HCT116 (cell line): ENCODE measurements at regions not wholly inside any gene's neighbourhood (a gene's known extent, or its start where the extent isn't known, plus 50 kb on each side); places are given as distances from the start of the nearest gene placed in this dataset.

Experiments
- ATAC-seq: fragments of 200-7000 bp; cut with Tn5 transposase; 2 replicates; pipeline ENCODE4 v1.9.1; 2020; ENCODE audit warnings: mild to moderate bottlenecking, moderate library complexity
- BruUV-seq: library from RNA; stranded (reverse); fragments of 400-500 nt; replicated peaks from 2 replicates; lab custom pipeline; 2021; lab: Mats Ljungman, UMichigan
- CTCF ChIA-PET: fragments of 300-600 bp; sonication (Branson Sonifier 250); formaldehyde crosslinking; loops from one replicate; lab custom pipeline; 2021; ENCODE audit warnings: antibody characterized with exemption; lab: Charles Lee
- POLR2A ChIA-PET: fragments of 300-600, 350-600 bp; sonication (Branson Sonifier 250); formaldehyde crosslinking; loops from one replicate; lab custom pipeline; 2021; ENCODE audit warnings: antibody characterized with exemption; lab: Charles Lee
- RAD21 ChIA-PET, 2 experiments: fragments of 300-600 bp; sonication (Branson Sonifier 250); formaldehyde crosslinking; loops; one replicate each; lab custom pipeline; 2023; ENCODE audit warnings: low total read pairs in 2 of 2; ENCODE audit not compliant: uncharacterized antibody in 2 of 2, unreplicated experiment in 2 of 2, low non-redundant PET in 1 of 2; lab: Charles Lee
- DNase-seq: peaks from one replicate; pipeline ENCODE4 v3.0.0-alpha.2; 2010; ENCODE audit warnings: low read depth, low spot score
- H2AFZ ChIP-seq: fragments of 200-600 bp; shearing (Covaris generic), sonication (generic); 2 replicates; pipeline ENCODE4 v1.6.1; 2017; ENCODE audit warnings: low read depth, mixed run types, mixed read lengths, antibody characterized with exemption, low read length; ENCODE audit not compliant: poor library complexity, severe bottlenecking
- H3K27ac ChIP-seq: 2 replicates; pipeline ENCODE4 v1.5.1; 2012; ENCODE audit warnings: low read depth, low read length
- H3K27me3 ChIP-seq: fragments of 200-600 bp; sonication (generic); 2 replicates; pipeline ENCODE4 v1.6.1; 2016; ENCODE audit warnings: mixed run types, low read length, mixed read lengths; ENCODE audit not compliant: insufficient read depth
- H3K36me3 ChIP-seq, 2 experiments: fragments of 200-500 bp in 1 of 2; fragments of 200-600 bp in 1 of 2; sonication (Bioruptor generic) in 1 of 2; sonication (generic) in 1 of 2; 2 replicates each; pipeline versions ENCODE4 v1.5.1 to v1.6.1; 2014 to 2016; ENCODE audit warnings: low read length in 2 of 2, inconsistent platforms in 1 of 2, mixed read lengths in 1 of 2, mixed run types in 1 of 2; ENCODE audit not compliant: insufficient read depth in 2 of 2, control insufficient read depth in 1 of 2
- H3K4me1 ChIP-seq, 2 experiments: fragments of 200-600 bp in 1 of 2; sonication (generic) in 1 of 2; 2 replicates each; pipeline versions ENCODE4 v1.5.1 to v1.6.1; 2012 to 2017; ENCODE audit warnings: low read length in 2 of 2, inconsistent platforms in 1 of 2, mild to moderate bottlenecking in 1 of 2, mixed read lengths in 1 of 2, mixed run types in 1 of 2, moderate library complexity in 1 of 2; ENCODE audit not compliant: insufficient read depth in 2 of 2, control insufficient read depth in 1 of 2
- H3K4me2 ChIP-seq: fragments of 200-600 bp; sonication (generic); 2 replicates; pipeline ENCODE4 v1.6.1; 2017; ENCODE audit warnings: mixed run types, low read length, mixed read lengths
- H3K4me3 ChIP-seq, 2 experiments: fragments of 200-600 bp in 1 of 2; sonication (generic) in 1 of 2; replicated peaks in 1 of 2; 2 replicates each; pipeline ENCODE4 v1.5.1; 2011 to 2016; ENCODE audit warnings: low read length in 2 of 2, control low read depth in 1 of 2, low read depth in 1 of 2, mild to moderate bottlenecking in 1 of 2, mixed read lengths in 1 of 2, mixed run types in 1 of 2
- H3K79me2 ChIP-seq: fragments of 200-600 bp; sonication (generic); 2 replicates; pipeline ENCODE4 v1.6.1; 2017; ENCODE audit warnings: mild to moderate bottlenecking, mixed run types, low read length, moderate library complexity, mixed read lengths; ENCODE audit not compliant: insufficient read depth
- H3K9ac ChIP-seq: fragments of 200-600 bp; sonication (generic); 2 replicates; pipeline ENCODE4 v1.6.1; 2016; ENCODE audit warnings: low read length, mixed read lengths
- H3K9me2 ChIP-seq: fragments of 200-600 bp; sonication (generic), shearing (Covaris generic); 2 replicates; pipeline ENCODE4 v1.6.1; 2017; ENCODE audit warnings: mixed run types, mild to moderate bottlenecking, moderate library complexity; ENCODE audit not compliant: insufficient read depth
- H3K9me3 ChIP-seq, 2 experiments: fragments of 200-500 bp in 1 of 2; fragments of 200-600 bp in 1 of 2; sonication (Bioruptor generic) in 1 of 2; sonication (generic) in 1 of 2; 2 replicates each; pipeline ENCODE4 v1.6.1; 2014 to 2017; ENCODE audit warnings: low read length in 2 of 2, mixed read lengths in 2 of 2, inconsistent platforms in 1 of 2, low read depth in 1 of 2, mild to moderate bottlenecking in 1 of 2, mixed run types in 1 of 2, moderate library complexity in 1 of 2; ENCODE audit not compliant: control insufficient read depth in 1 of 2, insufficient read depth in 1 of 2
- H4K20me1 ChIP-seq: fragments of 200-600 bp; sonication (generic), shearing (Covaris generic); 2 replicates; pipeline ENCODE4 v1.6.1; 2017; ENCODE audit warnings: mixed run types, mild to moderate bottlenecking, moderate library complexity; ENCODE audit not compliant: insufficient read depth
- CBX3 ChIP-seq: IDR thresholded peaks from 2 replicates; pipeline ENCODE4 v1.6.1; 2012; ENCODE audit warnings: low read depth
- FOSL1 ChIP-seq: IDR thresholded peaks from 2 replicates; pipeline ENCODE4 v1.6.1; 2012; ENCODE audit warnings: low read depth
- POLR2A ChIP-seq: IDR thresholded peaks from 2 replicates; pipeline ENCODE4 v1.7.0; 2011; ENCODE audit warnings: borderline replicate concordance; ENCODE audit not compliant: insufficient read depth, insufficient read length; ENCODE audit errors: extremely low read depth
- SP1 ChIP-seq: IDR thresholded peaks from 2 replicates; pipeline ENCODE4 v1.6.1; 2012; ENCODE audit warnings: low read depth
- ZNF274 ChIP-seq: fragments of 200-500 bp; sonication (Bioruptor generic); IDR thresholded peaks from 2 replicates; pipeline ENCODE4 v1.6.1; 2014; ENCODE audit warnings: mild to moderate bottlenecking, low read depth, low read length, inconsistent platforms
- intact Hi-C: fragments of 100-400 bp; cut with micrococcal nuclease; formaldehyde crosslinking; loops from 2 replicates; pipeline ENCODE4 v1.10.0; 2022
- TF ChIP-seq, protein P1 (sequence below): IDR thresholded peaks from 2 replicates; pipeline ENCODE4 v1.6.1; 2012; ENCODE audit warnings: low read depth

DNA sequence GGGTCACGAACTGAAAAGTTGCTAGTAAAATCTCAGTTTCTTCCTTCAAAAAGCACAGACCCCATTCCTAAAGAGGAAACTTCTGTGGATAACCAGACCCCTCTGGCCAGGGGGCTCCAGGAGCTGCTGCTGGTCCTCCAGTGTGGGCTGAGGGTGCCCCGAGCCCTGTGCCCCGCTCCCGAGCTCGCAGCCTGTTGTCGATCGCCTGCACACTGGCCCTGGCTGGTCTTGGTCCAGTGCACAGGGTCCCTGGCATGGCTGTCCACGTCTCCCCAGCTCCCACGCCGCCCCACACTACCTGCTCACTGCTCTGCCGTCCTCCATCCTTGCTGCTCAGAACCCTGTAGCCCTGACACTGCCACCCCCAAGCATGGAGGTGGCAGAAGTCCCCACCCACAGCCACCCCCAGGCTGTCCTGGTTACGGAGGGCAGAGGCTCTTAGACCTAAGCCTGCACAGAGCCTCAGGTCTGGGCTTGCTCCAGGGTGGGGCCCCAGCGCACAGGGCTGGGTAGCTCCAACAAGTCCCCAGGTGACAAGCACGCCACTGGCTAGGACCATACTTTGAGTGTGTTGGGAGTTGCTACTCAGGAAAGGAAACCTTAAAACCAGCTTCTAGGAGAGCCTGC is 87.0 kb downstream of the PLXNA1 start:
- ChIA-PET RAD21 (no interaction called here), CTCF (no interaction called here), POLR2A (no interaction called here)
- no peak for DNase-seq
- BruUV-seq = no TSS peak
- no peak overlapping the region for H3K9ac ChIP-seq
- H3K36me3 ChIP-seq = no peaks in the 10 kb centered on the region
- H4K20me1 ChIP-seq = no peaks in the 10 kb centered on the region
- H2AFZ ChIP-seq = no peak overlapping the region
- H3K27me3 ChIP-seq = no peaks in the 10 kb centered on the region
- no peak overlapping the region for H3K4me3 ChIP-seq
- TF ChIP-seq FOSL1 = no peak
- TF ChIP-seq ZNF274 = no peak
- TF ChIP-seq SP1 = no peak
- TF ChIP-seq POLR2A = no peak
- TF ChIP-seq, protein P1, sequence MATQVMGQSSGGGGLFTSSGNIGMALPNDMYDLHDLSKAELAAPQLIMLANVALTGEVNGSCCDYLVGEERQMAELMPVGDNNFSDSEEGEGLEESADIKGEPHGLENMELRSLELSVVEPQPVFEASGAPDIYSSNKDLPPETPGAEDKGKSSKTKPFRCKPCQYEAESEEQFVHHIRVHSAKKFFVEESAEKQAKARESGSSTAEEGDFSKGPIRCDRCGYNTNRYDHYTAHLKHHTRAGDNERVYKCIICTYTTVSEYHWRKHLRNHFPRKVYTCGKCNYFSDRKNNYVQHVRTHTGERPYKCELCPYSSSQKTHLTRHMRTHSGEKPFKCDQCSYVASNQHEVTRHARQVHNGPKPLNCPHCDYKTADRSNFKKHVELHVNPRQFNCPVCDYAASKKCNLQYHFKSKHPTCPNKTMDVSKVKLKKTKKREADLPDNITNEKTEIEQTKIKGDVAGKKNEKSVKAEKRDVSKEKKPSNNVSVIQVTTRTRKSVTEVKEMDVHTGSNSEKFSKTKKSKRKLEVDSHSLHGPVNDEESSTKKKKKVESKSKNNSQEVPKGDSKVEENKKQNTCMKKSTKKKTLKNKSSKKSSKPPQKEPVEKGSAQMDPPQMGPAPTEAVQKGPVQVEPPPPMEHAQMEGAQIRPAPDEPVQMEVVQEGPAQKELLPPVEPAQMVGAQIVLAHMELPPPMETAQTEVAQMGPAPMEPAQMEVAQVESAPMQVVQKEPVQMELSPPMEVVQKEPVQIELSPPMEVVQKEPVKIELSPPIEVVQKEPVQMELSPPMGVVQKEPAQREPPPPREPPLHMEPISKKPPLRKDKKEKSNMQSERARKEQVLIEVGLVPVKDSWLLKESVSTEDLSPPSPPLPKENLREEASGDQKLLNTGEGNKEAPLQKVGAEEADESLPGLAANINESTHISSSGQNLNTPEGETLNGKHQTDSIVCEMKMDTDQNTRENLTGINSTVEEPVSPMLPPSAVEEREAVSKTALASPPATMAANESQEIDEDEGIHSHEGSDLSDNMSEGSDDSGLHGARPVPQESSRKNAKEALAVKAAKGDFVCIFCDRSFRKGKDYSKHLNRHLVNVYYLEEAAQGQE = no peak
- H3K27ac ChIP-seq = no peak overlapping the region
- H3K79me2 ChIP-seq = no peaks in the 10 kb centered on the region
- no peaks in the 10 kb centered on the region for H3K9me2 ChIP-seq
- no peaks in the 10 kb centered on the region for H3K9me3 ChIP-seq
- peaks cover 2 to 13% of the 10 kb centered on the region in 2 experiments for H3K4me1 ChIP-seq
- no peak for ATAC-seq
- intact Hi-C loops = no loop called here
- no peak overlapping the region for H3K4me2 ChIP-seq

DNA sequence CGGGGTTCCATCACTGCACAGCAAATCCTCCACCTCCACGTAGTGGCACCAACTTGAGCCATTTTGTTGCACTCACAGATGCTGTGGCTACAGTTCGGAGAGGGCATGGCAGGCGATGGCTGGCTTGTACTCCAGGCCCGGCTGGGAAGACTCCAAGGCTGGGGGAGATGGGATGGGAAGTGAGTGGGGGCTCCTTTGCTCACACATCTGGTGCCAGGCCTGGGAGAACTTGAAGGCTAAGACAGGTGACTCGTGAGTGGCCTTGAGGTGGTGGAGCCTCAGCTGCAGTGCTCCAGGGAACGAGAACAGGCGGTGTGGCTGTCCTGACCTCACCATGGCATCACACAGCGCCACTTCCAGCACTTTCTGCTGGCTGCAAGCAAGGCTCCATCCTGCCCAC is 87.9 kb downstream of the PLXNA1 start:
- H3K79me2 ChIP-seq = no peaks in the 10 kb centered on the region
- BruUV-seq = no TSS peak
- no peaks in the 10 kb centered on the region for H3K36me3 ChIP-seq
- no peak for ATAC-seq
- peaks cover 0 to 4% of the 10 kb centered on the region in 2 experiments; a peak in 1 of 4 replicates for H3K4me1 ChIP-seq
- intact Hi-C loops = no loop called here
- ChIA-PET RAD21 (no interaction called here), POLR2A (no interaction called here)
- H2AFZ ChIP-seq = no peak overlapping the region
- no peak overlapping the region for H3K9ac ChIP-seq
- TF ChIP-seq ZNF274 (no peak), CBX3 (no peak)
- TF ChIP-seq, all 23 proteins: peak for 0
- DNase-seq = no peak
- Histone ChIP-seq H3K9me3 (no peaks in the 10 kb centered on the region), H3K9me2 (no peaks in the 10 kb centered on the region), H4K20me1 (no peaks in the 10 kb centered on the region), H3K4me3 (no peak overlapping the region), H3K27me3 (no peaks in the 10 kb centered on the region), H3K4me2 (no peak overlapping the region), H3K27ac (no peak overlapping the region)
- CTCF ChIA-PET = no interaction called here
